HG02970 (cell line): ENCODE measurements at regions not wholly inside any gene's neighbourhood (a gene's known extent, or its start where the extent isn't known, plus 50 kb on each side); places are given as distances from the start of the nearest gene placed in this dataset.
A peak's percentile ranks its signal among the peaks of the same experiment; 100 is the strongest.

Source experiments
- ATAC-seq: cut with Tn5 transposase; IDR thresholded peaks from one replicate; pipeline ENCODE4 v1.9.1; 2021; ENCODE audit warnings: mild to moderate bottlenecking, moderate library complexity, moderate number of reproducible peaks; ENCODE audit not compliant: unreplicated experiment, low FRiP score

GRCh38 chr12:125619723-125620122 is 554.5 kb downstream of the AACS start:
- no peak for ATAC-seq

GRCh38 chr12:125633686-125634085 is 568.5 kb downstream of the AACS start:
- no peak for ATAC-seq

- no peak for ATAC-seq
Measured at GRCh38 chr12:125634813-125635212, 569.6 kb downstream of the AACS start.

DNA sequence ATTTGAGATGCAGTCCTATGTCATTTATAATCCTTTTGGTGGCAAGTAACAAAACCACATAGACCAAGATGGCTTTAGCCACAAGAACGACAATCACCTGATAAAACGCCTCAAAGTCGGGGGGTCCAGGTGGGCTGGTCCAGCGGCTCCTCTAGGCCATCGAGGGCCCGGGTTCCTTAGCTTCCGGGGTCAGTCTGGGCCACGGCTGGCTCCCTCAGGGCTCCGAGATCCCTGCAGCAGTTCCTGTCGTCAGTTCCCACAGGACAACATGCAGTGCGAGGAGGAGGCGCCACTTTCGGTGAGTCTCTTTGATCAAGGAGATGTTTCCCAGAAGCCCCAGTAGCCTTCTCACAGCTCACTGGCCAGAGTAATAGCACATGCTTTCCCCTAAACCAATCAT is 574.6 kb downstream of the AACS start:
- no peak for ATAC-seq

DNA sequence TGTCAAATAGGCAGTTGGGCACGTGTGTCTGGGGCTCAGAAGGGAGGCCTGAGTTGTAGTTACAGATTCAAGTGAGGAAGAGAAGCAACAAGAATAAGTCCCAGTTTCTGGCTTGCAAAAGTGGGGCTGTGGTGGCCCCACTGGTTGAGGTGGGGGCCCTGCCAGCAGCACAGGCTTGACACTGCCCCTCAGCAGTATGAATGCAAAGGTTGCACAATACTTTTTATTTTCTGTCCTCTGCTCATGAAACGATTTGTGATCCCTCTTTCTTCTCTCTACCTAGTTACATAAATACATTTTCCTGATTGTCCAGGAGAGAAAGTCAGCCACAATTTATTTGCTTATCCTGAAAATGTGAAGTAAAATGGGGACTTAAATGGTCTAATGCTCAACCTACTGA is 577.8 kb downstream of the AACS start:
- no peak for ATAC-seq

DNA sequence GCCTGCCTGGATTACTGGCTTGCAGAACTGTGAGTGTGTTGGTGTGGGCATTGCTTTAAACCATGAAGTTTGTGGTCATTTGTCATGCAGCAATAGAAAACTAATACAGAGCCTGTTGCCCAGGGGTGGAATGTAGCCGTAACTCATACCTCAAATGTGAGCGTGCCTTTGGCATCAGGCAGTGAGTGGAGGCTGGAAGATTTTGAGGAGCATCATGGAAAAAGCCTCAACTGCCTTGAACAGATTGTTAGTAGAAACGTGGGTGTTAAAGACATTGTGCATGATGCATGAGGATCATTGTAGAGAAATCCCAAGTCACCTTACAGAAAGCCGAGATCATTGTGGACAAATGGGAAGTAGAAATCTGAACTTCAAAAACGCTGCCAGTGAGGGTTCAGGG is 580.5 kb downstream of the AACS start:
- ATAC-seq, result no peak

DNA sequence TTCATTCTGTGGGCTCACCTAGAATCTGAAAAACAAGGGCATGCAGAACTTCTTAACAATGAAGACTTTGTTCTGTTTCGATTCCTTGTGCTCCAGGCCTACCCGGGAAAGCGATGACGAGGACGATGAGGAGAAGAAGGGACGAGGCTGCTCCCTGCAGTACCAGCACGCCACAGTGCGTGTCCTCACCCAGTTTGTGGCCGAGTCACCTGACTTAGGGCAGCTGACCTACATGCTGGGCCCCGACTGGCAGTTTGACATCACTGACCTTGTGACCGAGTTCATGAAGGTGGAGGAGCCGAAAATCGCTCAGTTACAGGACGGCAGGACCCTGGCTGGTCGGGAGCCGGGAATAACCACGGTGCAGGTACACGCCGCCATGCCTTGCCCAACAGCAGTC is 585.4 kb downstream of the AACS start:
- no peak for ATAC-seq

GRCh38 chr12:125651625-125652024 is 586.4 kb downstream of the AACS start:
- no peak for ATAC-seq

DNA sequence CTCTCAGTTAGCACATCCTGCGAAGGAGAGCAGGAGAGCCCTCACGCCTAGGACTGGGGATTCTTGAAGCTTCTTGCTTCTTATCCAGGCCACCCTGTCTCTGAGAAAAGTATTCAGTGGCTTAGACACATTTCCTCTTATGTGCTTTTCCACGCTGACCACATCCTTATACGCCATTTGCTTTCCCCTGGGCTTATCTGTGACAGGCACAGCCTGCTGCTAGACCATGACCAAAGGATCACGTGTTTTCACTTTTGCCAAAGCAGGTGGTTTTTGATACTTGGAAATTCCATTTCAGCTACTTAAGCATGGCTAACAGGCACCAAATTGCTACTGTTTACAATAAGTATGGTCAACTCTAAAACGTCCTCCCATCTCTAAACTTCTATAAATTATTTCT is 587.4 kb downstream of the AACS start:
- ATAC-seq, result no peak

DNA sequence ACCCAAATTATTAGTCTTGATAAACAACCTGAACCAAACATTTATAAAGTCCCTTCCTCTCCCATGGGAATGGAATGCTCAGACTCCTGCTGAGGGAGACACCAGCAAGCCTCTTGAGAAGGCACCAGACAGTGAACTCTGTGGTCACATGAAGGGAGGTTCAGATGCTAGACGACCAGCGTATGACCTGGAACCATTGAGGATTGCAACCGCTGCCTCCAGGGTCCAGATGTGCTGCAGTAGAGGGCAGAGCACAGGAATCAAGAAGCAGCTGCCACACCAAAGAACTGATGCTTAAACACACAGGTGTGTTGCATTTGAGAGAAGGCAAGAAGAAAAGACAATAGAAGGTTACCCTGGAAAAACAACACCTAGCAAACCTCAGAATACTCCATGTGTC is 592.4 kb downstream of the AACS start:
- ATAC-seq, result no peak

- ATAC-seq, result no peak
Measured at GRCh38 chr12:125674554-125675338, 609.5 kb downstream of the AACS start.

- no peak for ATAC-seq
Measured at GRCh38 chr12:125676366-125676765, 611.1 kb downstream of the AACS start.

- no peak for ATAC-seq
Measured at GRCh38 chr12:125677829-125678228, 612.6 kb downstream of the AACS start.

DNA sequence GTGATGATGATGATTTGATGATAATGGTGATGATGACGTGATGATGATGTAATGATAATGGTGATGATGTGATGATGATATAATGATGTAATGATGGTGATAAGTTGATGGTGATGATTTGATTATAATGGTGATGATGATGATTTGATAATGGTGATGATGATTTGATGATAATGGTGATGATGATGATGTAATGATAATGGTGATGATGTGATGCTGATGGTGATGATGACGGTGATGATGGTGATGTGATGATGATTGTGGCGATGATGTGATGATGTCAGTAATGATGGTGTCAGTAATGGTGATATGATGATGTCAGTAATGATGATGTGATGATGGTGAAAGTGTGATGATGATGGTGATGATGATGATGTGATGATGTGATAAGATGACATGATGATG is 613.4 kb downstream of the AACS start:
- ATAC-seq, result no peak

- ATAC-seq, result peak; percentile 75
Measured at GRCh38 chr12:125683748-125684381, 618.6 kb downstream of the AACS start.

- ATAC-seq, result no peak
Measured at GRCh38 chr12:125684968-125685790, 619.9 kb downstream of the AACS start.

- ATAC-seq, result no peak
Measured at GRCh38 chr12:125685915-125686314, 620.7 kb downstream of the AACS start.

DNA sequence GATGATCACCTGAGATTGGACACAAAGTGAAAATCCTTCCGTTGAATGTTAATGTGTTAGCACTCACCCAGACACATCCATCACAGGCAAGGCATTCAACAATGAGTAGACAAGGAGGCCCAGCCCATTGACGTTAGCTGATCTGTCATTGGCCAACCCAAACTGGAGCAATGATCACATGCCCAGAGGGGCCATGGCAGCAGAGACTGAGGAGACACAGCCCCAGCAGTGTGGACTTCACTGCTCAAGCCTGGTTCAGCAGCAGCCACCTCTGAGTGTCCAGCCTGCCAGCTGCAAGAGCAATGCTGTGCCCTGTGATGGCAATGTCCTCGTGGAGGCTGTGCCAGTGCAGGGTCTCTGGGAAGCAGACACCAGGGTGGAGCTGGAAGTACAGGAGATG is 622.2 kb downstream of the AACS start:
- no peak for ATAC-seq

DNA sequence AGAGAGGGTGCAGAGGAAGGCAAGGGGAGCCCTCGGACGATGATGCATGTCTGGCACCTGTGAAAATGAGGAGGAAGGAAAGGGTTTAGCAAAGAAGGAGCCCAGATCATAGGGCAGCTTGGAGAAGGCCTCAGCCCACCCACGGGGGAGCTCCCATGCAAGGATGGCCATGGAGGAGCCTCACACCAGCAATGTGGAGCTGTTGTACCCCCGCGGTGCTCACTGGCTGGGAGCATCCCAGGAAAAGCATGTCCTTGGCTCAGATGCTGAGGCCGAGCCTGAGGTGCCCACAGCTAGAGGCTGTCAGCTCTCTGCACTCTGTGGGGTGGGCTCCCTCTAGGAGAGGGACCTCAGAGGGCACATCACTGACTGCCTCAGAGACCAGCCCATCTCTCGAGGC is 622.6 kb downstream of the AACS start:
- no peak for ATAC-seq

DNA sequence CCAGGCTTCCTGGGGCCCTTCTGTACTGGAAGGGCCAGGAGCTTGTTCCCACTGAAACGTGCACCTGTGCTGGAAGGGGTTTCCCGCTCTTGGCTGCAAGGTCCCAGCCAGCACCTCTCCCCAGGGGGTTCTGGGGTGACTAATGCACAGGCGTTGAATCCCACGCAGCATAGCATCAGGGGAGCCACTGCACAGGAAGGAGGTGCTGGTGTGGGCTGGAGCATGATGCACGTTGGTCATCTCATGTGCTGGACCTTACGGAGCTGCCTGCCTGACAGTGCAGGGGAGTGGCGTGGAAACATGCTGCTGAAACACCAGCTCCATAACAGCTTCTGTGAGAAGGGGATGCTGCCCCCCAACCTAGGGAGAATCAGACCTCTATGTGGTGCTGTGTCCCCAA is 623.0 kb downstream of the AACS start:
- ATAC-seq, result no peak

GRCh38 chr12:125688881-125689280 is 623.6 kb downstream of the AACS start:
- no peak for ATAC-seq
